AG20443 (cell line): ENCODE measurements at regions not wholly inside any gene's neighbourhood (a gene's known extent, or its start where the extent isn't known, plus 50 kb on each side); places are given as distances from the start of the nearest gene placed in this dataset.
"Not testable (repeated sequence)": the region's sequence is repeated elsewhere in the genome, so short reads cannot be mapped to it uniquely, and the experiment has no call there.

Experiments used
- DNase-seq: peaks from one replicate; pipeline ENCODE4 v3.0.0; 2012; ENCODE audit warnings: low spot score, mixed read lengths

GRCh38 chr4:101418466-101418865, 71.1 kb upstream of the PPP3CA start:
- DNase-seq: no peak

- DNase-seq: no peak
Measured at GRCh38 chr4:101418055-101418454, 70.7 kb upstream of the PPP3CA start.

- no peak for DNase-seq
Measured at GRCh38 chr4:101417046-101417445, 69.7 kb upstream of the PPP3CA start.

- no peak for DNase-seq
Measured at GRCh38 chr4:101415962-101416361, 68.6 kb upstream of the PPP3CA start.

GRCh38 chr4:101414496-101414895, 67.2 kb upstream of the PPP3CA start:
- DNase-seq: no peak

- DNase-seq: no peak
Measured at GRCh38 chr4:101411926-101412325, 64.6 kb upstream of the PPP3CA start.

GRCh38 chr4:101411281-101411910, 64.1 kb upstream of the PPP3CA start:
- DNase-seq: not testable (repeated sequence)

- no peak for DNase-seq
Measured at GRCh38 chr4:101400096-101400495, 52.8 kb upstream of the PPP3CA start.

GRCh38 chr4:101398807-101399206, 51.5 kb upstream of the PPP3CA start:
- no peak for DNase-seq
